ENCODE measurements at regions not wholly inside any gene's neighbourhood (a gene's known extent, or its start where the extent isn't known, plus 50 kb on each side); places are given as distances from the start of the nearest gene placed in this dataset.

DNA sequence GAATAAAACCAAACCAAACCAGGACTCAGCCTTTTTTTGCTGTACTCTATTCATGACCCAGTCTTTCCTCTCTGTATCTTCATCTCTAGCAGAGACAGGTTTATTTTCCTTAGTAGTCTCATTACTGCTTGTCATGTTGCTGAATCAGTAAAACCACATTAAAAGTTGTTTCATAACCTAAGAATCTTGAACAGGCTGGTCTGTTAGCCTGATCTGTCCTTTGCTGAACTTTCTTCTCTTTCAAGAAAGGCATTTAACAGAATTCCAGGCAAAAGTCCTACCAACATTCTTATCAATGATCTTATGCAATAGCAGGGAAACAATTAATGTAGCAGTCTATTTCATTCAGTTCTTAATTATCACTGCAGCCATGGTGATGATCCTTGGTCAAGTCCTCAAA is 197.7 kb downstream of the CASP12 start (continued):
- TF ChIP-seq, protein P1, sequence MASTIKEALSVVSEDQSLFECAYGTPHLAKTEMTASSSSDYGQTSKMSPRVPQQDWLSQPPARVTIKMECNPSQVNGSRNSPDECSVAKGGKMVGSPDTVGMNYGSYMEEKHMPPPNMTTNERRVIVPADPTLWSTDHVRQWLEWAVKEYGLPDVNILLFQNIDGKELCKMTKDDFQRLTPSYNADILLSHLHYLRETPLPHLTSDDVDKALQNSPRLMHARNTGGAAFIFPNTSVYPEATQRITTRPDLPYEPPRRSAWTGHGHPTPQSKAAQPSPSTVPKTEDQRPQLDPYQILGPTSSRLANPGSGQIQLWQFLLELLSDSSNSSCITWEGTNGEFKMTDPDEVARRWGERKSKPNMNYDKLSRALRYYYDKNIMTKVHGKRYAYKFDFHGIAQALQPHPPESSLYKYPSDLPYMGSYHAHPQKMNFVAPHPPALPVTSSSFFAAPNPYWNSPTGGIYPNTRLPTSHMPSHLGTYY (CRISPR knock-in tag; IDR thresholded peaks at IDR 0.05): no peak
- TF ChIP-seq, protein P2, sequence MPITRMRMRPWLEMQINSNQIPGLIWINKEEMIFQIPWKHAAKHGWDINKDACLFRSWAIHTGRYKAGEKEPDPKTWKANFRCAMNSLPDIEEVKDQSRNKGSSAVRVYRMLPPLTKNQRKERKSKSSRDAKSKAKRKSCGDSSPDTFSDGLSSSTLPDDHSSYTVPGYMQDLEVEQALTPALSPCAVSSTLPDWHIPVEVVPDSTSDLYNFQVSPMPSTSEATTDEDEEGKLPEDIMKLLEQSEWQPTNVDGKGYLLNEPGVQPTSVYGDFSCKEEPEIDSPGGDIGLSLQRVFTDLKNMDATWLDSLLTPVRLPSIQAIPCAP (CRISPR knock-in tag; IDR thresholded peaks at IDR 0.05): no peak
- TF ChIP-seq, protein P3, sequence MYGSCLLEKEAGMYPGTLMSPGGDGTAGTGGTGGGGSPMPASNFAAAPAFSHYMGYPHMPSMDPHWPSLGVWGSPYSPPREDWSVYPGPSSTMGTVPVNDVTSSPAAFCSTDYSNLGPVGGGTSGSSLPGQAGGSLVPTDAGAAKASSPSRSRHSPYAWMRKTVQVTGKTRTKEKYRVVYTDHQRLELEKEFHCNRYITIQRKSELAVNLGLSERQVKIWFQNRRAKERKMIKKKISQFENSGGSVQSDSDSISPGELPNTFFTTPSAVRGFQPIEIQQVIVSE (CRISPR knock-in tag; IDR thresholded peaks at IDR 0.05; ENCODE audit: borderline replicate concordance): no peak

DNA sequence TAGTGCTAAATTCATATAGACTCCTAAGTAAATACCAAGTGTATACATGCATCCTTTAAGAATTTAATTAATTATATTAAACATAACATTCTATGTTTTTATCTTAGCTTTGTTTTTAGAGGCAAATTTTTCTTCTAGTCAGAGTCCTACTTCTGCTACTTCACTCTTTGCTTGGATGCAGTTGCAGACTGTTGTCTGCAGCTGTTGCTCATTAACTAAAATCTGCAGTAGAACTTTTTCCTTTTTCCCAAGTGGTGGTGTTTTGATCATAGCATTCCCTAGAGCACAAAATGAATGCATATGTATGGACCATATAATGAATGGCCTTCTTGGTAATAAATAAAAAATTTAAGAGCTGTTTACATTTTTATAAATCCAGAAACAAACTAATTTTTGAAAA is 198.3 kb downstream of the CASP12 start:
- Mint-ChIP-seq H3K4me3 (no peak overlapping the region), H3K4me1 (peaks cover 8% of the 10 kb centered on the region), H3K27ac (no peak overlapping the region), H3K27me3 (ENCODE audit: low read depth) (no peaks in the 10 kb centered on the region), H3K36me3 (no peaks in the 10 kb centered on the region), H3K9me3 (0 out of 2 replicates have a peak, but pooled peaks cover 3% of the 10 kb centered on the region)
- CTCF ChIA-PET: no interaction called here
- no peak for ATAC-seq
- DNase-seq (ENCODE audit: low spot score): no peak
- TF ChIP-seq TCF7 (CRISPR knock-in tag; IDR thresholded peaks at IDR 0.05; ENCODE audit: low read depth): no peak
- no peak for TF ChIP-seq GRHL2 (CRISPR knock-in tag; IDR thresholded peaks at IDR 0.05; ENCODE audit: insufficient replicate concordance, severe bottlenecking)
- TF ChIP-seq, protein P4, sequence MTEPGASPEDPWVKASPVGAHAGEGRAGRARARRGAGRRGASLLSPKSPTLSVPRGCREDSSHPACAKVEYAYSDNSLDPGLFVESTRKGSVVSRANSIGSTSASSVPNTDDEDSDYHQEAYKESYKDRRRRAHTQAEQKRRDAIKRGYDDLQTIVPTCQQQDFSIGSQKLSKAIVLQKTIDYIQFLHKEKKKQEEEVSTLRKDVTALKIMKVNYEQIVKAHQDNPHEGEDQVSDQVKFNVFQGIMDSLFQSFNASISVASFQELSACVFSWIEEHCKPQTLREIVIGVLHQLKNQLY (CRISPR knock-in tag; IDR thresholded peaks at IDR 0.05): no peak
- TF ChIP-seq, protein P5, sequence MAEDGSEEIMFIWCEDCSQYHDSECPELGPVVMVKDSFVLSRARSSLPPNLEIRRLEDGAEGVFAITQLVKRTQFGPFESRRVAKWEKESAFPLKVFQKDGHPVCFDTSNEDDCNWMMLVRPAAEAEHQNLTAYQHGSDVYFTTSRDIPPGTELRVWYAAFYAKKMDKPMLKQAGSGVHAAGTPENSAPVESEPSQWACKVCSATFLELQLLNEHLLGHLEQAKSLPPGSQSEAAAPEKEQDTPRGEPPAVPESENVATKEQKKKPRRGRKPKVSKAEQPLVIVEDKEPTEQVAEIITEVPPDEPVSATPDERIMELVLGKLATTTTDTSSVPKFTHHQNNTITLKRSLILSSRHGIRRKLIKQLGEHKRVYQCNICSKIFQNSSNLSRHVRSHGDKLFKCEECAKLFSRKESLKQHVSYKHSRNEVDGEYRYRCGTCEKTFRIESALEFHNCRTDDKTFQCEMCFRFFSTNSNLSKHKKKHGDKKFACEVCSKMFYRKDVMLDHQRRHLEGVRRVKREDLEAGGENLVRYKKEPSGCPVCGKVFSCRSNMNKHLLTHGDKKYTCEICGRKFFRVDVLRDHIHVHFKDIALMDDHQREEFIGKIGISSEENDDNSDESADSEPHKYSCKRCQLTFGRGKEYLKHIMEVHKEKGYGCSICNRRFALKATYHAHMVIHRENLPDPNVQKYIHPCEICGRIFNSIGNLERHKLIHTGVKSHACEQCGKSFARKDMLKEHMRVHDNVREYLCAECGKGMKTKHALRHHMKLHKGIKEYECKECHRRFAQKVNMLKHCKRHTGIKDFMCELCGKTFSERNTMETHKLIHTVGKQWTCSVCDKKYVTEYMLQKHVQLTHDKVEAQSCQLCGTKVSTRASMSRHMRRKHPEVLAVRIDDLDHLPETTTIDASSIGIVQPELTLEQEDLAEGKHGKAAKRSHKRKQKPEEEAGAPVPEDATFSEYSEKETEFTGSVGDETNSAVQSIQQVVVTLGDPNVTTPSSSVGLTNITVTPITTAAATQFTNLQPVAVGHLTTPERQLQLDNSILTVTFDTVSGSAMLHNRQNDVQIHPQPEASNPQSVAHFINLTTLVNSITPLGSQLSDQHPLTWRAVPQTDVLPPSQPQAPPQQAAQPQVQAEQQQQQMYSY (CRISPR knock-in tag; IDR thresholded peaks at IDR 0.05): no peak
- TF ChIP-seq, protein P6, sequence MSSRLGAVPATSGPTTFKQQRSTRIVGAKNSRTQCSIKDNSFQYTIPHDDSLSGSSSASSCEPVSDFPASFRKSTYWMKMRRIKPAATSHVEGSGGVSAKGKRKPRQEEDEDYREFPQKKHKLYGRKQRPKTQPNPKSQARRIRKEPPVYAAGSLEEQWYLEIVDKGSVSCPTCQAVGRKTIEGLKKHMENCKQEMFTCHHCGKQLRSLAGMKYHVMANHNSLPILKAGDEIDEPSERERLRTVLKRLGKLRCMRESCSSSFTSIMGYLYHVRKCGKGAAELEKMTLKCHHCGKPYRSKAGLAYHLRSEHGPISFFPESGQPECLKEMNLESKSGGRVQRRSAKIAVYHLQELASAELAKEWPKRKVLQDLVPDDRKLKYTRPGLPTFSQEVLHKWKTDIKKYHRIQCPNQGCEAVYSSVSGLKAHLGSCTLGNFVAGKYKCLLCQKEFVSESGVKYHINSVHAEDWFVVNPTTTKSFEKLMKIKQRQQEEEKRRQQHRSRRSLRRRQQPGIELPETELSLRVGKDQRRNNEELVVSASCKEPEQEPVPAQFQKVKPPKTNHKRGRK (CRISPR knock-in tag; IDR thresholded peaks at IDR 0.05; ENCODE audit: borderline replicate concordance): no peak
- TF ChIP-seq MXD4 (CRISPR knock-in tag; IDR thresholded peaks at IDR 0.05; ENCODE audit: borderline replicate concordance): no peak
- no peak for TF ChIP-seq TP53 (CRISPR knock-in tag; IDR thresholded peaks at IDR 0.05)
- TF ChIP-seq FOXP1 (CRISPR knock-in tag; IDR thresholded peaks at IDR 0.05; ENCODE audit: borderline replicate concordance): no peak
- TF ChIP-seq ATF1 (CRISPR knock-in tag; IDR thresholded peaks at IDR 0.05): no peak
- TF ChIP-seq ZNF138 (CRISPR knock-in tag; conservative IDR thresholded peaks at IDR 0.05): no peak
- no peak for TF ChIP-seq NR2C2 (CRISPR knock-in tag; IDR thresholded peaks at IDR 0.05)
- TF ChIP-seq ZNF423 (CRISPR knock-in tag; IDR thresholded peaks at IDR 0.05): no peak
- no peak for TF ChIP-seq GABPB1 (CRISPR knock-in tag; IDR thresholded peaks at IDR 0.05)
- no peak for TF ChIP-seq CBFB (CRISPR knock-in tag; IDR thresholded peaks at IDR 0.05; ENCODE audit: low read depth)
- TF ChIP-seq, protein P7, sequence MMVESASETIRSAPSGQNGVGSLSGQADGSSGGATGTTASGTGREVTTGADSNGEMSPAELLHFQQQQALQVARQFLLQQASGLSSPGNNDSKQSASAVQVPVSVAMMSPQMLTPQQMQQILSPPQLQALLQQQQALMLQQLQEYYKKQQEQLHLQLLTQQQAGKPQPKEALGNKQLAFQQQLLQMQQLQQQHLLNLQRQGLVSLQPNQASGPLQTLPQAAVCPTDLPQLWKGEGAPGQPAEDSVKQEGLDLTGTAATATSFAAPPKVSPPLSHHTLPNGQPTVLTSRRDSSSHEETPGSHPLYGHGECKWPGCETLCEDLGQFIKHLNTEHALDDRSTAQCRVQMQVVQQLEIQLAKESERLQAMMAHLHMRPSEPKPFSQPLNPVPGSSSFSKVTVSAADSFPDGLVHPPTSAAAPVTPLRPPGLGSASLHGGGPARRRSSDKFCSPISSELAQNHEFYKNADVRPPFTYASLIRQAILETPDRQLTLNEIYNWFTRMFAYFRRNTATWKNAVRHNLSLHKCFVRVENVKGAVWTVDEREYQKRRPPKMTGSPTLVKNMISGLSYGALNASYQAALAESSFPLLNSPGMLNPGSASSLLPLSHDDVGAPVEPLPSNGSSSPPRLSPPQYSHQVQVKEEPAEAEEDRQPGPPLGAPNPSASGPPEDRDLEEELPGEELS (CRISPR knock-in tag; IDR thresholded peaks at IDR 0.05): no peak
- TF ChIP-seq, protein P1 (CRISPR knock-in tag; IDR thresholded peaks at IDR 0.05): no peak
- TF ChIP-seq, protein P8, sequence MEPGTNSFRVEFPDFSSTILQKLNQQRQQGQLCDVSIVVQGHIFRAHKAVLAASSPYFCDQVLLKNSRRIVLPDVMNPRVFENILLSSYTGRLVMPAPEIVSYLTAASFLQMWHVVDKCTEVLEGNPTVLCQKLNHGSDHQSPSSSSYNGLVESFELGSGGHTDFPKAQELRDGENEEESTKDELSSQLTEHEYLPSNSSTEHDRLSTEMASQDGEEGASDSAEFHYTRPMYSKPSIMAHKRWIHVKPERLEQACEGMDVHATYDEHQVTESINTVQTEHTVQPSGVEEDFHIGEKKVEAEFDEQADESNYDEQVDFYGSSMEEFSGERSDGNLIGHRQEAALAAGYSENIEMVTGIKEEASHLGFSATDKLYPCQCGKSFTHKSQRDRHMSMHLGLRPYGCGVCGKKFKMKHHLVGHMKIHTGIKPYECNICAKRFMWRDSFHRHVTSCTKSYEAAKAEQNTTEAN (CRISPR knock-in tag; IDR thresholded peaks at IDR 0.05): no peak
- TF ChIP-seq, protein P2 (CRISPR knock-in tag; IDR thresholded peaks at IDR 0.05): no peak
- TF ChIP-seq, protein P9, sequence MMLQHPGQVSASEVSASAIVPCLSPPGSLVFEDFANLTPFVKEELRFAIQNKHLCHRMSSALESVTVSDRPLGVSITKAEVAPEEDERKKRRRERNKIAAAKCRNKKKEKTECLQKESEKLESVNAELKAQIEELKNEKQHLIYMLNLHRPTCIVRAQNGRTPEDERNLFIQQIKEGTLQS (CRISPR knock-in tag; conservative IDR thresholded peaks at IDR 0.05): no peak
- TF ChIP-seq NFYB (CRISPR knock-in tag; conservative IDR thresholded peaks at IDR 0.05; ENCODE audit: low read depth): no peak
- POLR2A ChIA-PET: no interaction called here
